ENCODE measurements at regions not wholly inside any gene's neighbourhood (a gene's known extent, or its start where the extent isn't known, plus 50 kb on each side); places are given as distances from the start of the nearest gene placed in this dataset.

DNA sequence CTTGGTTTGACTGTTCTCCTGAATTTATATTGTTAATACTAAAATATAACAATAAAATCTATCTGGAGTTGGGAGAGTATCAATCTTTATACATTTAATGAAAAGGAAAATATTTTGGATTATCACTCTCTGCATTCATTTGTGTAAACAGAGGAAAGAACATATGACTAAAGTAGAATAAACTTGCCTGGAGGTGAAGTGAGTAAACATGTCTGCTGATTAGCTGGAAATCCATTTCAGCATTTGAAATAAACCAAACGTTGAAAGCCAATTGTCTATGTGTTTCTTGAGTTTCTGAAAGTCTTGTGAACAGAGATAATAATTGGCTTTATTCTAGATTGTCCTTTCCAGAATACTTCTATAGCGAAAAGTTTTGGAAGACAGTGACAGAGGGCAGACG lies 776.2 kb downstream of the SEMA5A start:
- no peak for TF ChIP-seq CTCF (IDR thresholded peaks at IDR 0.05; ENCODE audit: partially characterized antibody, unreplicated experiment)
- Mint-ChIP-seq H3K27ac (ENCODE audit: unreplicated experiment) (no peak overlapping the region), H3K9me3 (ENCODE audit: unreplicated experiment) (no peaks in the 10 kb centered on the region), H3K4me1 (ENCODE audit: low read depth, unreplicated experiment) (no peaks in the 10 kb centered on the region), H3K27me3 (ENCODE audit: unreplicated experiment) (peaks cover 1% of the 10 kb centered on the region), H3K4me3 (ENCODE audit: unreplicated experiment) (no peak overlapping the region), H3K36me3 (ENCODE audit: unreplicated experiment) (no peaks in the 10 kb centered on the region)
- no peak for DNase-seq

- no peak for TF ChIP-seq CTCF (IDR thresholded peaks at IDR 0.05; ENCODE audit: partially characterized antibody, unreplicated experiment)
- no peaks in the 10 kb centered on the region for H3K4me1 Mint-ChIP-seq (ENCODE audit: low read depth, unreplicated experiment)
- H3K27me3 Mint-ChIP-seq (ENCODE audit: unreplicated experiment): peaks cover 1% of the 10 kb centered on the region
- H3K27ac Mint-ChIP-seq (ENCODE audit: unreplicated experiment): no peak overlapping the region
- no peak for DNase-seq
- H3K9me3 Mint-ChIP-seq (ENCODE audit: unreplicated experiment): no peaks in the 10 kb centered on the region
- no peak overlapping the region for H3K4me3 Mint-ChIP-seq (ENCODE audit: unreplicated experiment)
- no peaks in the 10 kb centered on the region for H3K36me3 Mint-ChIP-seq (ENCODE audit: unreplicated experiment)
Measured at GRCh38 chr5:8770431-8770830, 775.4 kb downstream of the SEMA5A start.

GRCh38 chr5:8773046-8773615 lies 772.7 kb downstream of the SEMA5A start:
- Mint-ChIP-seq H3K27me3 (ENCODE audit: unreplicated experiment) (peaks cover 1% of the 10 kb centered on the region), H3K4me3 (ENCODE audit: unreplicated experiment) (no peak overlapping the region), H3K4me1 (ENCODE audit: low read depth, unreplicated experiment) (no peaks in the 10 kb centered on the region), H3K27ac (ENCODE audit: unreplicated experiment) (no peak overlapping the region), H3K36me3 (ENCODE audit: unreplicated experiment) (no peaks in the 10 kb centered on the region), H3K9me3 (ENCODE audit: unreplicated experiment) (no peaks in the 10 kb centered on the region)
- DNase-seq: no peak
- TF ChIP-seq CTCF (IDR thresholded peaks at IDR 0.05; ENCODE audit: partially characterized antibody, unreplicated experiment): no peak

DNA sequence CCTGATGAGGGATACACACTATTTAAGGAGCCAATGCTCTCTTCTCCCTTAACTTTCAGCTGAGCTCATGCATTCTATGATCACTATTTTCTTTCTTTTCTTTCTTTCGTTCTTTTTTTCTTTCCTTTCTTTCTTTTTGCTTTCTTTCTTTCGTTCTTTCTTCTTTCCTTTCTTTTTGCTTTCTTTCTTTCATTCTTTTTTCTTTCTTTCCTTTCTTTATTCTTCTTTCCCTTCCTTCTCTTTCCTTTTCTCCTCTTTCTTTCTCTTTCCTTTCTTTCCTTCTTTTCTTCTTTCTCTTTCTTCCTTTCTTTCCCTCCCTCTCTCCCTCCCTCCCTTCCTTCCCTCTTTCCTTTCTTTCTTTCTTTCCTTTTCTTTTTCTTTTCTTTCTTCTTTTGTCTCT lies 761.2 kb downstream of the SEMA5A start:
- no peak overlapping the region for H3K4me3 Mint-ChIP-seq (ENCODE audit: unreplicated experiment)
- H3K9me3 Mint-ChIP-seq (ENCODE audit: unreplicated experiment): no peaks in the 10 kb centered on the region
- H3K27me3 Mint-ChIP-seq (ENCODE audit: unreplicated experiment): peaks cover 2% of the 10 kb centered on the region
- DNase-seq: no peak
- H3K36me3 Mint-ChIP-seq (ENCODE audit: unreplicated experiment): no peaks in the 10 kb centered on the region
- H3K27ac Mint-ChIP-seq (ENCODE audit: unreplicated experiment): no peak overlapping the region
- no peak for TF ChIP-seq CTCF (IDR thresholded peaks at IDR 0.05; ENCODE audit: partially characterized antibody, unreplicated experiment)
- no peaks in the 10 kb centered on the region for H3K4me1 Mint-ChIP-seq (ENCODE audit: low read depth, unreplicated experiment)

DNA sequence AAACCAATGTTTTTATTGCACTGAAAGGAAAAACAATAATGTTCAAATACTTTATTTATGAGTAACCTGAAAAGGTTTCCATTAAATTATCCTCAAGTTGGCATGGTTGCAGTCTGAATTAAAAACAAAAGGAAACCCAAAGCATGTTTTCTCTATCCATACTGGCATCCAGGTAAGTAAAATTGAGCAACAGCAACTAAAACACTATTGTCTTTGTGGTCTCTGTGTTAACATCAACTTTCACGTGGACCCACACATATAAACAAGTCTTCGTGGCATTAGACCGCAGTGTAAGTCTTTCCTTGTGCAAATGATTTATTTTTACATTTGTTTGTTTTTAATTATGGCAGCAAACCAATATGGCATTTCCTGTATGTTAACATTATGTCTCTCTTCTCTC lies 757.6 kb downstream of the SEMA5A start:
- peaks cover 2% of the 10 kb centered on the region for H3K27me3 Mint-ChIP-seq (ENCODE audit: unreplicated experiment)
- no peak overlapping the region for H3K27ac Mint-ChIP-seq (ENCODE audit: unreplicated experiment)
- H3K4me1 Mint-ChIP-seq (ENCODE audit: low read depth, unreplicated experiment): no peaks in the 10 kb centered on the region
- no peaks in the 10 kb centered on the region for H3K9me3 Mint-ChIP-seq (ENCODE audit: unreplicated experiment)
- H3K36me3 Mint-ChIP-seq (ENCODE audit: unreplicated experiment): no peaks in the 10 kb centered on the region
- no peak overlapping the region for H3K4me3 Mint-ChIP-seq (ENCODE audit: unreplicated experiment)
- no peak for DNase-seq
- no peak for TF ChIP-seq CTCF (IDR thresholded peaks at IDR 0.05; ENCODE audit: partially characterized antibody, unreplicated experiment)
